Ramos (cell line): ENCODE measurements at regions not wholly inside any gene's neighbourhood (a gene's known extent, or its start where the extent isn't known, plus 50 kb on each side); places are given as distances from the start of the nearest gene placed in this dataset.

Experiments
- in situ Hi-C: fragments of 300-500 bp; cut with MboI; formaldehyde crosslinking; loops from one replicate; pipeline ENCODE4 v1.14.3; 2022; ENCODE audit warnings: low sequenced_read_pairs; ENCODE audit not compliant: unreplicated experiment

- in situ Hi-C loops: no loop called here
These were observed 295.1 kb downstream of the ASXL3 start for GRCh38 chr18:33873112-33873511.

- in situ Hi-C loops: no loop called here
These were observed 293.5 kb downstream of the ASXL3 start for GRCh38 chr18:33871363-33872025.

DNA sequence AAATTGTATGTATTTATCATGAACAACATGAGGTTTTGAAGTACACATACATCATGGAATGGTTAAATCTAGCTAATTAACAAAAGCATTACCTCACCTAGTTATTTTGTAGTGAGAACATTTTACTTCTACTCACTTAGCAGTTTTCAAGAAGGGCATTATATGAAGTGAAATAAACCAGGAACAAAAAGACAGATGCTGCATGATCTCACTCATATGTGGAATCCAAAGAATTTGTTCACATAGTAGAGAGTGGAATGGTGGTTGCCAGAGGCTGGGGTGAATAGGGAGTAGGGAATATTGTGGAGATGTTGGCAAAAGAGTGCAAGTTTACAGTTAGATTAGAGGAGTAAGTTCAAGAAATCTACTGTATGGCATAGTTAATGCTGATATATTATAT is 292.0 kb downstream of the ASXL3 start:
- in situ Hi-C loops: no loop called here

DNA sequence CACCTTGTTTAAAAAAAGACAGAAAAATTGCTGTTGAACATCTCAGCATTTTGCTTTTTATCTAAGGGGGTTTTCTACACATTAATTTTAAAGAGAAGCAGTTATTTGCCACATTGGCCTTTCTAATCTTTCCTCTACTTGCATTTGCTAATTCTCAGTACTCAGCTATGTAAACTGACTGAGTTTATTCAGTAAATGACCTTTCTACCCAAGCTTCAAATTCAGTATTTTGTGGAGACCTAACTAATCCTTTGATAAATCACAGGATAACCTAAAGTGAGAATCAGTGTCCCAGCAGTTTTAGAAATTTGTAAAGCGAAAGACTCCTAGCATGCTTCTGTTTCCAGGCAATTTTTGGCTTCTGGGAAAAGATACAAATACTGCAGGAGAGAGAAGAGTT is 288.4 kb downstream of the ASXL3 start:
- in situ Hi-C loops: no loop called here

GRCh38 chr18:33863912-33864311 is 285.9 kb downstream of the ASXL3 start:
- in situ Hi-C loops: no loop called here

- in situ Hi-C loops: no loop called here
These were observed 276.8 kb downstream of the ASXL3 start for GRCh38 chr18:33854827-33855139.

DNA sequence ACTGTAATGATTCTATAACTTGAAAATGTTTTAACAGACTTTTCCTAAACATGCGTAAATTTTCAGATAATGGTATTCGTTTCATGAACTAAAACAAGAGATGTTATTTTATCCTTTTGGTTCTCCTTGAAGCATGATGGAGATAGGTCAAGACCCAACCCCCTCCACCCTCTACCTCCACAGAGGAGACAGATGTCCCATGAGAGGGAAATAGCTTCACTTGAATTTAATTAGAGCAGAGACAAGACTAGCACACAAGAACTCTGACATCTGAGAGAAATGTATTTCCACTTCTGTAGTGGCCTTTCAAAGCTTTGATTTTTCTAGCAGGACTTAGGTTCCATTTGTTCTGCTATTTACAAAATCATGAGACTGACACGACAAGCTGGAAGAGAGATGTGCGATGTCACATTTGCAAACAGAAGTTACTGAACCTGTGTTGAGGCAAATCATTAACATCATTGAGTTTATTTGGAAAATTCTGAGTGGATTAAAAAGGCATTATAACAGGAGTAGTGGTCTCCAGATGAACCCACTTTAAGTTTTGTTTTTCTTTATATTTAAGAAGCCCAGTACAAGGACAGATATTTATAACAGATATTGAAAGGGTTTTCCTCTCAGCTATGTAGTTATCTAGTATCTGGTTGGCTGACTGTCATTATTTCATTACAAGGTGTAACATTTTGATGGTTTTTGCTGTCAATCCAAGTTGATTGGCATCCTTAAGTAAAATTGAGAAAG is 276.2 kb downstream of the ASXL3 start:
- in situ Hi-C loops: no loop called here

DNA sequence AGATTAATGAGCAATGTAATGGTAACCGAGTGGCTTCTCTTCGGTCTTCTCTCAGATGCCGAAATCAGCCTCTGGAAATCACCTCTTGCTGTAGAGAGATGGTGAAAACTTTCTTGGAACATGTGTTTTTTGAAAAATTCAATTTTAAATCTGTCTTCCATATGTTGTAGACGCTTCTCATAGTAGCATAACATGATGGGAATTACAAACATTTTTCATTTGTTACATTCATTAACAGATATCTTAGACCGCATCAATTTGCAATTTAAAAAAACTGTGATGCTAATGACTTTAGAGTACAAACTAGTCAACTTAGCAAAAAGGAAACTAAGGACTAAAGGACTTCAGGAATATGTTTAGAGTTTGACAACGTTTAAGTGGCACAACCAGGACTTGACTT is 275.2 kb downstream of the ASXL3 start:
- in situ Hi-C loops: no loop called here

DNA sequence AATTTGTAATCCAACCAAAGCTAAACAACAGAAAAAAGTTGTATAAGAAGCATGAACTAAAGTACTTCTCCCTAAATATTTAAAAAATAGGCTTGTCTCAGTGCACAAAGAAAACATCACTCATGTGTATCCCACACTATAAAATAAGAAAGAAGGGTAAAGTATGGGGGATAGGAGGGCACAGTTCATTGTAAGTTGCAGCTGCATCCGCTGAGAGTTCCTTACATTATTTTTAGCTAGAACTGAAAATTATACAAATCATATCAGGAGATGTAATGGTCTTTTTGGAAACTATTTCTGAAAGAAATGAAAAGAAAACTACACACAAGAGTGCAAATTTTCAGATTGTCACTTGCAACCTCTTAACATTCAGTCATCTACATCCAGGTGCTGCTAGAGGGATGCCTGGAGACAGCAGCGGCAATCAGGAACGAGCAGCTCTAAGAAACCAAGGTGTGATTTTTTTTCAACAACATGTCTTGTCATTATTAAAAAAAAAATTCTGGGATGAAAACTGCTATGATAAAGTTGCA is 273.6 kb downstream of the ASXL3 start:
- in situ Hi-C loops: no loop called here

- in situ Hi-C loops: no loop called here
These were observed 271.7 kb downstream of the ASXL3 start for GRCh38 chr18:33849731-33850130.

- in situ Hi-C loops: no loop called here
These were observed 266.2 kb downstream of the ASXL3 start for GRCh38 chr18:33844232-33844631.

- in situ Hi-C loops: no loop called here
These were observed 263.4 kb downstream of the ASXL3 start for GRCh38 chr18:33841221-33841967.

DNA sequence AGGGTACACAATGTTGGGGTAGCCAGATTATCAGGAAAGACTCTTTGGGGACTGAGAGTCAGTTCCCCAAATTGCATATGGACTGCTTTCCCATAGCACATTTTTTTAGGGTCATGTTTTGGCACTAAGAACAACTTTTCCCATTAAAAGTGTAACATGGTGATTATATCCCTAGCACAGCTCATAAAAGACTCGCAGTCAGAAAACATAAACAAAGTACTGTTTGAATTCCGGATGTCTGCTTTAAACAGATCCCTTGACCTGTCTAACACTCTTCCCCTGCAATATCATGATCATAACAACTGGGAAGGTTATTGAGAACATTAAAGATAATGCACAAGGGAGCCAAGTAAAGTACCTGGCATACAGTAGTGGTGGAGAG is 262.2 kb downstream of the ASXL3 start:
- in situ Hi-C loops: no loop called here

- in situ Hi-C loops: loop anchor here (10.0 kb wide), 2 partner anchors 285 to 485 kb away; no protein-coding TSS in a partner anchor
These were observed 261.6 kb downstream of the ASXL3 start for GRCh38 chr18:33839452-33840211.

GRCh38 chr18:33838054-33838453 is 260.0 kb downstream of the ASXL3 start:
- in situ Hi-C loops: loop anchor here (10.0 kb wide), 2 partner anchors 287 to 487 kb away; no protein-coding TSS in a partner anchor

- in situ Hi-C loops: loop anchor here (10.0 kb wide), 2 partner anchors 288 to 488 kb away; no protein-coding TSS in a partner anchor
These were observed 259.2 kb downstream of the ASXL3 start for GRCh38 chr18:33837191-33837590.

DNA sequence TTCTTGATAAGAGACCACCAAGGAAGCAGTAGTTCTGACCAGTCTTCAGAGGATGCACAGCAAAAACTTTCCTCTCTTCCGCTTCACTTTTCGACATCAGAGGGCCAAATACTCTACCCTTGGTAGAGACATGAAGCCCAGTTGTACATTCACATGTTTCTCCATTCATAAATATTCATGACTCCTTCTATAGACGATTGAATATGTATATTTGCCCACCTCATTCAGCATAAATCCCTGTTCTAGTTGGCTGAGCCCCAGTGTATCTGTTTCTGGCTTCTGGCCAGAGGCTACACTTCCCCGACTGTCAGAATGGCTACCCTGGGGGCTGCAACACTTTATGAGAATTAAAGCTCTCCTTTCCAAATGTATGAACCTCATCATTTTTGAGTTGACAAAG is 258.5 kb downstream of the ASXL3 start:
- in situ Hi-C loops: loop anchor here (10.0 kb wide), 2 partner anchors 288 to 488 kb away; no protein-coding TSS in a partner anchor

GRCh38 chr18:33835419-33835818 is 257.4 kb downstream of the ASXL3 start:
- in situ Hi-C loops: loop anchor here (10.0 kb wide), 2 partner anchors 289 to 489 kb away; no protein-coding TSS in a partner anchor

DNA sequence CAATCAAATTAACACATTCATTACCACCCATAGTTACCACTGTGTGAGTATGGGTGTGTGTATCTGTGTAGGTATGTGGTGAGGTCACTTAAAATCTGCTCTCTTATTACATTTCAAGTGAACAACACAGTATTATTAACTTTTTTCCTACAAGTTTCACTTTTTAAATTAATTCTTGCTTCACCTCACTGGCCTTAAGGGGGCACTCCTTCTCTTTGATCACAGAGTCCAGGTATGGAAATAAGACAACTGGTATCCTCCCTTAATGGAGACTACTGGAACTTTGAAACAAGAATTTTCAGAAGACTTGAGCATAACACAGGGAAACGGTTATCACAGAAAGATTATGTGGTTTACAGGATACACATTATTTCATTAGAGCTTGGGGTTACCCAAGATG is 255.8 kb downstream of the ASXL3 start:
- in situ Hi-C loops: loop anchor here (10.0 kb wide), 2 partner anchors 291 to 491 kb away; no protein-coding TSS in a partner anchor

DNA sequence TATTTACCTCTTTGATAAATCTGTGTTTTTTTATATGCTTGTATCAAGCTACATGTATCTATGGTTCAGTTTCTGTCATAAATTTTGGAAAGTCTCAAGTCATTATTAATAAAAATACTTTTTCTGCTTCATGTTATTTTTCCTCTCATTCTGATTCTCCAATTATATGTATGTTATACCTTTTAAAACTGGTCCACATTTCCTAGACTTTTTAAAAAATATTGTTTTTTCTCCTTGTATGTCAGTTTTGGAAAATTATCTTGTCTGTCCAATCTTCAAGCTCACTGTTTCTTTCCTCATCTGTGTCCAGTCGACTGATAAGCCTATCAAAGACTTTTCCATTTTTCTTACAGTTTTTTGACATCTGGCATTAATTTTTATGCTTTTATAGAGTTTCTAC is 253.4 kb downstream of the ASXL3 start:
- in situ Hi-C loops: loop anchor here (10.0 kb wide), 2 partner anchors 293 to 493 kb away; no protein-coding TSS in a partner anchor
